Activated effector memory CD4-positive, alpha-beta T cell treated with anti-CD3 and anti-CD28 coated beads, Interleukin-2, amount 50 U/mL, for 16 hours (primary cell): ENCODE measurements at regions not wholly inside any gene's neighbourhood (a gene's known extent, or its start where the extent isn't known, plus 50 kb on each side); places are given as distances from the start of the nearest gene placed in this dataset.

ENCODE experiments used
- DNase-seq: peaks from one replicate; pipeline ENCODE4 v3.0.0-alpha.2; 2020

DNA sequence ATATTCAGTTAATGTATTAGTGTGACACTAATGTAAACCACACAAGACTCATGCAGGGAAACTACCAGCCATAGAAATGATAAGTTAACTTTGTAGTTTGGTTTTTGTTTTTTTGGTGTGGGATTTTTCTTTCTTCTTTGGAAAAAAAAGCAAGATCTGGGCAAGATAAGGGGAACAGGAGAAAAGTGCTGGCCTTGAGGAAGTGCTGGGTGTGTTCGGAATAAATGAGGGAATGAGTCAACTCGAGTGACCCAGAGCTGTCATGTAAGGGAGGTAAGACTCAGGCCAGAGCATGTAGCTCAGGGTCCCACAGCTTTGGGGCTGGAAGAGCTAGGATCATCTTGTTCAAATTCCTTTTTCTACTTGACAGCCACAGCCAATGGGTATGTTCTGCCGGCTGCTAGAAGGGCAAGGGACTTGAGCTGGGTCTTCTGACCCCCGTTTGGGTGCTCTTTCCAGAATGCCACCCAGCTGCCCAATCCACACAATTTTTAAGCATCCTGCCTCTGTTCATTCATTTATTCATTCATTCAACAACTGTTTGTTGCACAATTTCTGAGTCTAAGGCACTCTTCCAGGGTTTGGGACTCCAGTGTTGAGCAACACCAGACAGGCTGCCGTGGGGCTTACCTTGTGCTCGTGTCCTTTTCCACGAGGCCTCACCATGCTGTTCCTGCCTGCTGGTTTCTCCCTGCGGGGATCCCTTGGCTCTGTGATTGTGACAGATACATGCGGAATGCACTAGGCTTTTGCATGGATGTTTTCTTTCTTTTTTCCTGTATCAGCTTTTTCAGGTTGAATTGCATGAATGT is 54.5 kb downstream of the CLDN34 start:
- no peak for DNase-seq

DNA sequence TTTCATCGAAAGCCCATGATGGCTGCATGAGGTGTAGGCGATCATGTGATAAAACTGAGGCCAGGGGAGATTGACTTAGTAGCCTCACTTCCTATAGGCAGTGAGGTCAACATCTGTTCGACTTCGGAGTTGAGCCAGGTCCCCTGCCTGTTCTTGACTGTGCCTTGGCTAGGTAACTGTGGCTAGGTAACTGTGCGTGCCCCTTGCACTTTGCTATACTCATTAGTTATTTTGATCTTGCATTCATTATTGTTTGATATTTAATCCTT is 55.0 kb downstream of the CLDN34 start:
- no peak for DNase-seq

DNA sequence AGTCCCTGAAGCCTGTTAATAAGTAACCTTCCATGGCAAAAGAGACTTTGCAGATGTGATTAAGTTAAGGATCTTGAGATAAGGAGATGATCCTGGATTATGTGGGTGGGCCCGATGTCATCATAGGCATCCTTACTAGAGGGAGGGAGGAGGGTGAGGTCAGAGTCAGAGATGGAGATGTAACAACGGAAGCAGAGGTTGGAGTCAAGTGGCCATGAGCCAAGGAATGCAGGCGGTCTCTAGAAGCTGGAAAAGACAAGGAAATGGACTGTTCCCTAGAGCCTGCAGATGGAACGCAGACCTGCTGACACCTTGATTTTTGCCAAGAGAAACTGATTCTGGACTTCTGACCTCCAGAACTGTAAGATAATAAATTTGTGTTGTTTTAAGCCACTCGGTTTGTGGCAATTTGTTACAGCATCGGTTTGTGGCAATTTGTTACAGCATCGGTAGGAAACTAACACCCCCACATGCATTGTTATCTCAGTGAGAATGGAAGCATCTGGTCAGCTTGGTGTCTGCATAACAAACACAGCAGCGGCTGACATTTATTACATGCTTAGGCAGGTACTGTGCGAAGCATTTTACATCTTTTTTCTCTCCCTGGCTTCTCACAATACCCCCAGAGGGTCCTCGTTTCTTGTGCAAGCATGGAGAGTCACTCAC is 55.6 kb downstream of the CLDN34 start:
- no peak for DNase-seq

DNA sequence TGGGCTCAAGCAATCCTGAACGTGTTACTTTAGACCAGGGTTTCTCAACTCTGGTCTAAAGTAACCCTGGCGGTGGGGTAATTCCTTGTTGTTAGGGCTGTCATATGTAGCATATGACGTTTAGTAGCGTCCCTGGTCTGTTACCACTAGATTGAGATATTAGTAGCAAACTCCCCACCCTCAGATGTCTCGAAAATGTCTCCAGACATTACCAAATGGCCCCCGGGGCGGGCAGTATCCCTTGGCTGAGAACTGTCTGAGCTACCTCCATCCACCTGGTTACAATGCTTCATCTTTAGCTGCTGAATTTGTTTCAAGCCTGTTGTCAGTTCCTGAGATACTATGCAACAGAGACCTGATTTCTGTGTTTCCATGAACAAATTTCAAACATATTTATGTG is 56.7 kb downstream of the CLDN34 start:
- DNase-seq: no peak

DNA sequence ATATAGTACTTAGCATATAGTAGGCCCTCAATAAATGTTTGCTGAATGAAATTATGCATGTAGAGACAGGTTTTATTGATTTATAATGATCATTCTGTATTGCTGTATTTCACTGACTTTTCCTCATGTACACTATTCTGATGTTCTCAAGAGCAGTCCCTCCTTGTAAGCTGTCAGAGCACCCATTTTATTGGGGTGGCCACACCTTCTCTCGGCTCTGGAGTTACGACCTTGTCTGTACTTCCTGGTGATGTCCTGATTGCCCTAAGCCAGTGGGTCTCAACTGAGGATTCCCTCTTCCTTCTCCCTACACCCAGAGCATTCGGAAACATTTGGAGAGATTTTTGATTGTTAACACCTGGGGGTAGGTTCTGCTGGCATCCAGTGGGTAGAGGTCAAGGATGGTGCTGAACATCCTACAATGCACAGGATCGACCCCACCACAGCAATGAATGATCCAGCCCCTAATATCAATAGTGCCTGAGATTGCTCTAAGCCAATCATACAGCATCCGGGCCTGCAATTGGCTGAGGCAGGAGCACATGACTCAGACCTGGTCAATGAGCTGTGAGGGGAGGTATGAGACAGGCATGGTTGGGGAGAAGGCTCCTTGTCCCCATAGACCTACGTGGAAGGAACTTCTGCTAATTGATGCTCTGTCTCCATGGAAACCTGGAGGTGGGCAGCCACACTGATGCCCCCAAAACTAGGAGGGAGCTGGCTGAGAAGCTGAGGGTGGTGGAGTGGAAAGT is 58.8 kb downstream of the CLDN34 start:
- DNase-seq: no peak

DNA sequence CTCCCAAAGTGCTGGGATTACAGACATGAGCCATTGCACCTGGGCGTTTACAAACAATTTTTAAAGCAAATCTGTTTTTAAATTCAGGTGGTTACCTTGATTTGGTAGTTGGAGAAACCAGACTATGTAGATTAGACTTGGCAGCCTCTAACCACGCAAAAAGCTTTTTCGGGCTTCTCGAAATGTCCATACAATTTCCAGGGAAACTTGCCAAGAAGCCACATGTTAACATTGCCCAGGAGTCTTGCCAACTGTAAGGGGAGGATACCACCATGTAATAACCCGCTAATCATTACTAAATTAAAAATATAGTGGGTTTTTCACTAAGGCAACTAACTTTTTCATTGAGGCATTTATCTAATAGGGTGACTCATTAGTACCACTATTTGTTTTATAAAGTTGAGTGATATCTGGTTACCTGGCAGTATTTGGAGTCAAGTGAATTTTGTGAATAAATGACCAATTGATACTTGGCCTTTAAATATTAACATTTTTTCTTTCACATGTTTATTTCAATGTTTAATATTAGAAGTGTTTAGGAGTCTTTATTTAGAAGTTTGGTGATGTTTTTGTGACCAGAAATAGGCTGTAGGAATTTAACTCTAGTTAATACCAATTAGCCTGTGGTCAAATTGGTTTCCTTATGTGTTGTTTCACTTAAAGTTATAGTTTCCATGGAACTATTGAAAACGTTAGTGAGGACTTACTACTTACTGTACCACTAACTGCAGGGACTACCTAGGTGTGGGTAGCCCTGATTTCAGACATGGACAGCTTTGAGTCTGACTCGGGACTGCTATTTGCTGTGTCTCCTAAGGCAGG is 61.3 kb downstream of the CLDN34 start:
- no peak for DNase-seq

DNA sequence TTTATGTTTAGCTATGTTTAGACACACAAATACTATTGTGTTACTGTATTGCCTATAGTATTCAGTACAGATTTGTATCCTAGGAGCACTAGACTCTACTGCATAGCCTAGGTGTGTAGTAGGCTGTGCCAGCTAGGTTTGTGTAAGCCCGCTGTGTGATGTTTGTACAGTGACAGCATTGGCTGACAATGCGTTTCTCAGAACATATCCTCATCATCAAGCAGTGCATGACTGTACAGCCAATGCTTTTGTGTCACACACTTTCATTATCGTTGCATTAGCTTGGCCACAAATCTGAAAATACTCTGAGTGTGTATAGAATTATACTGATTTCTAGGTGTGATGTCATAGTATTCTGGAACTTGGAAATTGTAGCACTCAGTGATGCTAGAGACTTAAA is 63.4 kb downstream of the CLDN34 start:
- no peak for DNase-seq

DNA sequence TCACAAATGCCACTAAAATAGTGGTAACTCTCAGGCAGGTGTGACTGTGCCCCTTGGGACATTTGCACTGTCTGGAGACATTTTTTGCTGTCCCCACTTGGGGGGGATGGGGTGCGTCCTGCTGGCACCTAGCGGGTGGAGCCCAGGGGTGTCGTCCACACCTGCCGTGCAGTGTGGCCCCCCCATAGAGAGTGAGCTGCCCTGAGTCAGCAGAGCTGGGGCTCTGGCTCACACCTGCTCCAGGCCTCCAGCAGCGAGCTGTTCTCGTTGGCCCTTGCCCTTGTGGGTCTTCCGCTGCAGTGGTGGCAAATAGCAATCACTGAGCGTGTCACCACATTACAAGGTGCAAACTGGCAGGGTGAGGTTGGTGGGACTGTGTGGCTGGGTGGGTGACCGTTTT is 64.6 kb downstream of the CLDN34 start:
- no peak for DNase-seq

DNA sequence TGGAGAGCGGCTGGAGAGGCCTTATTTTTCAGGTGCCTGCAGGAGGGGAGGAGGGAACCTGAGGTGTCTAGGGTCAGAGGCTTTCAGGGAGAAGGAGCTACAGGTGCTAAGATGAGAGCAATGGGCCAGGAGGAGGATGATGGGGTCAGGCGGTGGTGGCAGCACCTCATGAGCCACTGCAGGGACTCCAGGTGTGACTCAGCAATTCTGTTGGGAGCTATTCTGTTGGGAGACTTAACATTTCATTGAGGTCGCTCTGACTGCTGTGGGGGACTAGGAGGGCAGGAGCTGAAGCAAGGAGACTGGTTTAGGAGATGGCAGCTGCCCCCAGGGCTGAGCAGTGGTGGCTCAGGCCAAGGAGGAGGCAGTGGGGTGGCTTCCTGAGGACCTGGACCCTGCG is 65.0 kb downstream of the CLDN34 start:
- DNase-seq: no peak

DNA sequence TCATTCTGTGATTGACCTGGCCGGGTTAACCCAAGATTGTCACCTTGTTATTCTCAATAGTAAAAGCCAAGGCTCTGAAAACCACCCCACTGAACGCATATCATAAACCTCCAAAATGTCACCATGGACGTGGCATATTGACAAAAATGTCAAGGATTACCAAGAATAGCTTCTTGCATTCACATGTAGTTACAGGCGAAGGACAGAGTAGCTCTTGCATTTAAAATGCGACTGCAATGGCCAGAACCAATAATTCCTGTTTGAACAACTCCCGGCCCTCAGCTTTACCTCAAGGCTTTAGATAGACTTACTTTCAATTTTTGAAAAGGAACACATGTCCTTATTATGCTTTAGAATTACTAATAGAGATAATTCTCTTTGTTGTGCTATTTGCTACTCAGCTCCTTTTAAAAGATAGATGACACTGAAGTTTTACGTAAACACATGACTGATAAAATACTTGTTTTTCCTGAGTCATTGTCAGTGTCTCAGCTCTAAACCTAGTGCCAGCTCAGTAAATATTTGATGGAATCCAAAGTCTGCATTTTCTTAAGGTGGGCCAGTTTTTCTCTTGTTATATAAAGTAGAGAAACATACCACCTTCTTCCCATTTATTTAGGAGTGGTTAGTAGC is 66.3 kb downstream of the CLDN34 start:
- DNase-seq: no peak

DNA sequence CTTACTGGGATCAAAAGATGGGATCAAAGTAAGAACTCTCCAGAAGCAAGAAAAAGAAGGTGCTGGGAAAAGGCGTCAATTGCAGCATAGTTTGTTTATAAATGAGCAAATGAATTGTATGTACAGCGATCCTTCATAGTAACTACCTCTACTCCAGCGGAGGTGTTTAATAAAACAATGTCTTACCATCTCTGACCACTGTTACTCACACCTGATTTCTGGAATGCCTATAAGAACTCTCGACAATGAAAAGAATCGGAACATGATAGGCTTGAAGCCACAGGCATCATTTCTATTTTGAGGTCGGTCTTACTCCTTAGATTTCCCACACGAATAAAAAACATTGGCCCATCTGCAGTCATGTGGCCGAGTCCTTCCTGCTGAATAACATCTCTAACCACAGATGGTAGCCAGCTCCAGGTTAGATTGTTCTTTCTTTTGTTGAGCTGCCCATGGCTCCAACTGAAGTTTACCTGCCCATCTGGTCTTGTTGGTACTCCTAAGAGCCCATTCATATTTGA is 67.6 kb downstream of the CLDN34 start:
- no peak for DNase-seq

DNA sequence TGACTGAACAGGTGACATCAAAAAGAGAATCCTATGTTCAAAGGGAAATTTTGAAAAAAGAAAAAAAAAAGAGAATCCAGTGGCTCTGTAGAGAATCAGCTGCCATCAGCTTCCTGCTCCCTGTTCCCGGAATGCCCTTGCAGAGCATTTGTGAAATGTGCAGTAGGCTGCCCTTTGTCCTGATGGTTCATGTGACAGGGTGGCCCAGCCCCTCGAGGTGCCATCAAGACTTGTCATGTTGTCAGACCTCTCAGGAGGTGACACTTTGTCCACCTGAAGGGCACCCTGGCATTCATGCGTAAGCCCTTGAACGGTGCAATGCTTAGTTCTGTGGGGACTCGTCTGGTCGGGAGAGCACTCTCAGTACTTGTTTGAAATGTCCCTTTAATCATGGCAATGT is 71.4 kb downstream of the CLDN34 start:
- no peak for DNase-seq

DNA sequence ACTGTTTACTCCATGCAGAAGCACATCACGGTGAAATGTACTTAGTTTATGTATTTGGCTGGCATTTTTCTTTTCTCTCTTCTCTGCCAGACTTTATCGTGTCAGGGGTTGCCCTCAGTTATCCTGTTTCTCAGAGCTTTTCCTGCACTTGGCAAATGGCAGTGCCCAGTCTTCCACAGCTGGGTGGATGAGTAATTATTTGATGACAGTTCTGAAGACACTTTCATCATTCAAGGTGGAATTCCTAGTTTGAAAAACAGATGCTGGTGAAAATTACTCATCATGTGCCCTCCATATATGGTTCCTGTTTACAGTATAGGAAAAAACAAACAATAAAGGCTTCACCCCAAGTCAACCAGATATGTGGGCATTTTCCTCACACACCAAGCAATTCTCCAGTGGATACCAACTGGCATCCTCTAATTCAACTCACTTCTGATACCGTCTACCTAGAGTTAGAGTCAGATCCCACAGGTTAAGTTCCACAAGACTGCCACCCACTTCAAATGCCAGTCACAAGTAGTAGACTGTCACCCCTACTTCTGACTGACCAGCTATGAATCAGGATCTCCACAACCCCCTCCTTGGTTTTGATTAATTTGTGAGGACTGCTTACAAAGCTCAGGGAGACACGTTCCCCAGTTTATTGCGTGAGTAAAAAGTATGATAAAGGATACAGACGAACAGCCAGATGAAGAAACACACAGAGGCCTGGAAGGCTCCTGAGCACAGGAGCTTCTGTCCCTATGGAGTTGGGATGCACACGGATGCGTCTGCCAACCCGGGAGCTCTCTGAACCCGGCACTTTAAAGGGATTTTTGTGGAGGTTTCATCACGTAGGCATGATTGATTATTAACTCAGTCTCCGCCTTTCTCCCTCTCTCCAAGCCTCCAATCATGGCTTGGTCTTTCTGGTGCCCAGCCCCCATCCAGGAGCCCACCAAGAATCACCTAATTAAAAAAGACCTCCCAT is 72.9 kb downstream of the CLDN34 start:
- no peak for DNase-seq

DNA sequence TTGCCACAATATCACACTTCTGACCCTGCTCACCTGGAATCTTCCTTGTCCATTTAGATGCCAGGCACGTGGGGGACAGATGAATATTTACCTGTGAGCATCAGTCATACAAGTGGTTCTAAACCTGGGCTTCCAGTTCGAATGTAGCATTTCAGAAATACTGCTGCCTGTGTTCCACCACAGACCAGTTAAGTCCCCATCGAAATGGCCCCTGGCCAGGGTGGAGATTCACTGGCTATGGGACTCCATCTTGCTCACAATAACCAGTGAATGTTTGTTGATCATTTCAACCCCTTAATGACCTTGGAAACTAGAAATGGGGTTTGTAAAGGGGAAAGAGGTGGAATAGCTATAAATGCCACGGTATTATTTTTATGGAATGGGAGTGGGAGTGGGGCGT is 73.8 kb downstream of the CLDN34 start:
- no peak for DNase-seq

DNA sequence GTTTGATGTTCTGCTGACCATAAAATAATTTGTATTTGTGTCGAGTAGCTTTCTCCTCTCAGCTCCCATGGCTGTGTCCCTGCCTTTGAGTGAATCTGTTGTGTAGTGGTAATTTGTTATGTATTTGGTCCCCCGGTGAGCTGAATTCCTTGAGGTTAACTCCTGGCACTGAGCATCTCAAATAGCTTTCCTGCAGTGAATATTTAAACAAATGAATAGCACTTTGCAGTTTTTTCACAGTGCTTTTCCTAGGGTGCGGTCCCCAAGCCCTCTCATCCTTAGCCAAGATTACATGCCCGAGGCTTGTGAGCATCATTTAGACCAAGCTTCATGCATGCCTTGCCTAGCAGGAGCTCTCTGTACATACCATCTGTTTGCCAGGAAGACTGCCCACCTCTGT is 74.2 kb downstream of the CLDN34 start:
- no peak for DNase-seq

DNA sequence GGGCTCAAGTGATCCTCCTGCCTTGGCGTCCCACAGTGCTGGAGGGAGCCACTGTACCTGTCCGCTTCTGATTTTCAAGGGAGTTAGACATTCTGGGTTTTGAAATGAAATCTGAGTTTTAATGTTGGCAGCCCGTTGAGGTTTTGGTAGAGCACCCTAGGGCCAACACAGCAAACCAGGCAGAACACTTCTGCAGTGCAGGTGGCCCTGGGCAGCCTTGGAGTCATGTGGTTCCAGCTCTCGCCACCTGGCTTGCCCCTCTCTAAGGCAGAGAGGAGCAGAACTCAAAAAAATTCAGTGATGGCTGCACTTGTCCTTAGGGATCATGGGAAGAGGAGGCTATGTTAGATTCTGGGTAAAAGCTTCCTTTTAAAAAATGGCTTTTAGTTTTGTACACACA is 74.9 kb downstream of the CLDN34 start:
- DNase-seq: no peak

DNA sequence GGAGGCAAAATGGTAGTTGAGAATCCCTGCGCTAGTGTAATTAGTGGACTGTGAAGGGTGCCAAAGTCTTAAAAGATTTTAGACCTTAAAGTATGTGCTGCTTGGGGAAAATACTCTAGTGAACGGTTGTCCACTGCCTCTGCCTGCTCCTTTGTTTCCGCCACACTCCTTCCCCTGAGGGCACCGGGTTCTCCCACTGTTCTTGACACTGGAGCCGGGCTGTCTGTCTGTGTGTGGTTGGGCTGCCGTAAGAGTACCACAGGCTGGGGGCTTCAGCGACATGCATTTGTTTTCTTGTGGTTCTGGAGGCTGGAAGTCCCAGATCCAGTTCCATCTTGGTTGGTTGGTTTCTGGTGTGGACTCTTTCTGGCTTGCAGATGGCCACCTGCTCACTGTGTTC is 76.2 kb downstream of the CLDN34 start:
- no peak for DNase-seq

DNA sequence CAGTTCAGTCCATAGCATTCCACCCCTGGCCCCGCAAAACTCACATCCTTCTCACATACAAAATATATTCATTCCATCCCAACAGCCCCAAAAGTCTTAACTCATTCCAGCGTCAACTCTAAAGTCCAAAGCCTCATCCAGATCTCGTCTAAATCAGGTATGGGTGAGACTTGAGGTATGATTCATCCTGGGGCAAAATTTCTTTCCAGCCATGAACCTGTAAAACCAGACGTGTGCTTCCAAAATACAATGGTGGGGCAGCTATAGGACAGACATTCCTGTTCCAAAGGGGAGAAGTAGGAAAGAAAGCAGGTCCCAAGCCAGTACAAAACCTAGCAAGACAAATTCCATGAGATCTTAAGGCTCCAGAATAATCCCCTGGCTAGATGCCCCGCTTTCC is 76.9 kb downstream of the CLDN34 start:
- no peak for DNase-seq

DNA sequence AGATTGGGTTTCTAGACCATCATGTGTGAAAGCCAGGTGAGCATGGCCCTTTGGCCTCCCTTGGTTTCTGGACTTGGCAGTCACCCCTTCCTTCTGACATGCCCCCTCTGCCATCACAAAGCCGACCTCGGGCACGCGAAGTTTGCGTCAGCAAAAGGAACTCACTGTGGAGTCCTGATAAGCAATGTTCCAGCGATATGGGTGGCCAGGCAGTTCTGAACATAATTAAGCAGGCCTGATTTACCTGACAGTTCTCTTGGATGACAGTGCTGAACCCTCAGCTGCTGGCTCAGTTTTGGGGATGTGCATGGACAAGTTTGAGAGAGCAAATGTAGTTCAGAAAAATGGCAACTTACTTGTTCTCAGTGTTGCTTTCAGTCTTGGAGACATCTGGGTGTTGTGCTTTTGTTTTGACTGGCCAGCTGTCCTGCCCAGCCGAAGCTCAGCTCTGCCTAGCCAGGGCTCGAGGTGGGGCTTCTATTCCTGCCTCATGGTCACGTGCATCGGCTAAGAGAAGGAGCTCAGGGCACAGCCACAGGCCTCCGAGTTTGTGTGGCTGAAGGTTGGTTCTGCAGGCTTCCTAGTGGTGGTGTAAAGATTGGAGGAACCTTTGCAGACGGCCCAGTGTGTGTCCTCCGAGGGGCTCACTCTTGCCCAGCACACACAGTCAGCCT is 78.3 kb downstream of the CLDN34 start:
- DNase-seq: no peak

DNA sequence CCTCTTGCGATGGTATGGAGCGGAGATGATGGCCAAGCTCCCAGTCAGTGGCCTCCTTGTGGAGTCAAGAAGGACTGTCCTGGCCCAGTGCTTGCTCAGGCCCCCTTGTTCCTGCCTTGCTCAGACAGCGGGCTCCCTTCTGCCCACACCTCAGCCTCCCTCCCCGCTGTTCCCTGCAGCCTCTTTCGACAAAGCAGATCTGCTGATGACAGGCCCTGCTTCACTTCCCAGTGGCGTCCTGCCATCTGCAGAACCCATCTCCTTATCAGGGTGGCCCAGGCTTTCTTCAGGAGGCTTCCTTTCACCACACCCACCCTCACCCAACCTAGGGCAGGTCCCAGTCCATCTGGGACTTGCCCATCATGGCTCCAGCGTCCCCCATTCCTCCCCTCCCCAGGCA is 80.0 kb downstream of the CLDN34 start:
- DNase-seq: no peak

DNA sequence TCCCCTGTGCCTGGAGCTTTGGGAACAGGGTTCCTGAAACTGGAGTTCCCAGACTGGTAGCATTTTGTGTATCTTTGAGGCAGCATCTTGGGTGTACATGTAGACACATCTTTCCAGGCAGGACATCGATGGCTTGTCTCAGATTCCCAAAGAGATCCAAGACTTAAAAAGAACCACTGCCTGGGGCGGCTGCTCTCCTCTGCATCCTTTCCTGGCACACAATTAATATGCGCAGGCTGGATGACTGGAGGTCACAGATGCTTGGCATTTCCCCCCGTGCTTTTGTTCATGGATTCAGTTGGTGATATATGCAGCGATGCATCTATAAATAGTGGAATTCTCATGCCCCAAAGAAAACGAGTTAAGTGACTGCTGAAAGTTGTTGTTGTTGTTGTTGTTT is 80.5 kb downstream of the CLDN34 start:
- DNase-seq: no peak
